COLO668 (cell line): ENCODE measurements at regions not wholly inside any gene's neighbourhood (a gene's known extent, or its start where the extent isn't known, plus 50 kb on each side); places are given as distances from the start of the nearest gene placed in this dataset.
A peak's percentile ranks its signal among the peaks of the same experiment; 100 is the strongest.
"Not testable (repeated sequence)": the region's sequence is repeated elsewhere in the genome, so short reads cannot be mapped to it uniquely, and the experiment has no call there.

Experiments
- DNase-seq: peaks from one replicate; lab custom pipeline; 2025; ENCODE audit not compliant: unreplicated experiment; lab: John Stamatoyannopoulos, UW

DNA sequence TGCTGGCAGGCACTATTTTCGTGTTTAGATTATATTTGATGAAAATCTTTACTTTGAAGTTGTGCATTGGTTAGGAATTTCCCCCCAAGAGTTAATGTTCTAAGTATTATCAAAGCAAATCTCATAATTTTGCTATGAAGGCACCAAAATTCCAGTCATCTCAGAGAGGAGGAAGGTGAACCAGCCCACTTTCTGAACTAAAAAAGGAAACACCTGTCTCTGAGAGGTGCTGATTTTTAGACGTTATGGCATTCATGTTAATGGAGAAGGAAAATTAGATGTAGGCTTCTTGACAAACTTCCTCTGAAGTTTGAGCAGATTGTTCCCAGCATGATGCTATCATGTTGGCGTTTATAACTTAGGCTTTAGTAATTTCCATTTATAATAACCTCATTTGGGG is 432.9 kb upstream of the ACTBL2 start:
- no peak for DNase-seq

DNA sequence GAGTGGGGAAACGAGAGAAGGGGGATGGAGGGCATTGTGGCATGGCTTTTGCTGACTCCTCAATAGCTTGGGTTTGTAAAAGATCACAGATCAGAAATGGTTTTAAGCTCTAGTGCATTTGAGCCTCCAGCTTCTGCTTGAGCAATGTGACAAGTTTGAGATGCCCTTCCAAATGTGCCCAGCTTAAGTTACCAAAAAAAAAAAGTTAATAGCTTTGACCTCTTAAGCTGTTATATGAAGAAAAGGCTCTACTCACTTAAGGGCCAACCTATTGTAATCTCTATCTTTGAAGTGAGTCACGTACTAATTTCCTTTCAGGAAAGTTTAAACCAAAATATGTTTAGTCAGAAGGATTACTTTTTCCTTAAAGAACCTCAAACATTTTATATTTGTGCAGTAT is 428.8 kb upstream of the ACTBL2 start:
- no peak for DNase-seq

DNA sequence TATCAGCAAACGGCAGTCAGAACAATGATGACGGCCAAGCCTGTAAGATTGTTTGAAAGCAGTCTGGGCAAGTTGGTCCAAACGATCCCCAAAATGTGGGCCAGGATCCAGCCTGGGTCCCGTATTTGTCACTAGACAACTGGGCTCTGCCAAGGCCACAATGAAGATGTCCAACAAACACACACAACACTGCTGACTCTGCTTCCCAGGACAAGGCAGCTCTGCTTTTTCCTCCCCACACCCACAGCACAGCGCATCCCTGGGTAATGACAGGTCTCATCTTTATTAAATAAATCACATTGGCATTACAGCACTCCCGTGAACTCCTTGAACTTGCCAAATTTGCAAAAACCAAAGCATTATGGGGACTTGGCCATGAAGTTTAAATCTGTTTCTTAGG is 424.1 kb upstream of the ACTBL2 start:
- DNase-seq, result no peak

DNA sequence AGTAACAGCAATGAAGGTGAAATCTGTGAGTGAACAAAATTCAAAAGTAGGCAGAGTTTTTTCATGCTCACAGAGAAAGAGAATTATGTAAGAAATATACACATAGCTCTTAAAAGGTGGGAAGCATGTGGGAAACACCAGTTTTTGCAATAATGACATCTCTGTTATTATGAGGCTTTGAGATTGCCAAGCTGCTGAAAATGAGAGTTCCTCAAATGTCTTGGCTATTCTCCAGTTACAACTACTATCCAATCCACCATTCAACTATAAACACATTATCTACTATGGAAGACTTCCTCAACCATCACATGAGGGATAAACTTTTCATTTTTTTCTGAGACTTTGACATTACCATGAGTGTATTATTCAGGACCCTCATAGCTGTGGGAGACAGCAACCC is 420.8 kb upstream of the ACTBL2 start:
- no peak for DNase-seq

DNA sequence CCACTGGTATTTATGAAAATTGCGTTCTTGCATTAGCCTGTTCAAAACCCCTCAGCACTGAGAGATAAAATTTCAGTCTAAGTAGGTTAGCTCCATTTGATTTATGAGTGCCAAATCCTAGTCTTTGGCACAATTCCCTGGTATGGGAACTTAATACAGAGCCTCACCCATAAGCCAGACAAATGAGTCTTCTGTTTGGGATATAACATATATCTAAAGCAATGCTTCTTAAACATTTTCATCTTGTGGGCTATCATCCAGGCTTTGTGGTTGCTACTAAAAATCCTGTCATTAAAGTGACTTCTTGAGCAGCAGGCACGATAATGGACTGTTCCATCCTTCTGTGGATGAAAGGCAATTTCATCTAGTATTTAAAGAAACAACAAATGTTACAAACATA is 419.5 kb upstream of the ACTBL2 start:
- DNase-seq, result no peak

DNA sequence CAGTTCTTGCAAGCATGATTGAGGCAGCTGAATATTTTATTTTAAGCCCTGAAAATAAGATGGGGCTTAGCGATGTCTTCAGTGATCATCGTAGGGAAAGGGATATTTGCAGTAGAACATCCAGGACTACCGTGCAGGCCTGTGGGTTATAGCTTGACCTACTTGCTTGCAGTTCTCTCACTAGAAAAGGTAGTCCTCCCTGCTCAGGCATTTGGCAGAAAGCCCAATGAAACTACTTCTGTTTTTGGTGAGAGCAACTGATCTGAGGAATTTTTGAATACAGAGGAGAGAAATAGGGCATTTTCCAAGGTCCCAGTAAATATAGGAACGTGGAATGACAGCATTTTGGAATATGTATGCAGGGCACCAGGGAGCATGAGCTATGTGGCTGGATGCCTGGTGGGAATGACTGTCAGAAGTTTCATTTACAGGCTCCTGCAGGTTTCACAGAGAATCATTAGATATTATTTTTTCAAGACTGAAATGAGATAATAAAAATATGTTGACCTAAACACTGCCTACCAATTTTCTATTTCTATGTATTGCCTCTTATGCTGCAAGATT is 417.9 kb upstream of the ACTBL2 start:
- DNase-seq, result no peak

DNA sequence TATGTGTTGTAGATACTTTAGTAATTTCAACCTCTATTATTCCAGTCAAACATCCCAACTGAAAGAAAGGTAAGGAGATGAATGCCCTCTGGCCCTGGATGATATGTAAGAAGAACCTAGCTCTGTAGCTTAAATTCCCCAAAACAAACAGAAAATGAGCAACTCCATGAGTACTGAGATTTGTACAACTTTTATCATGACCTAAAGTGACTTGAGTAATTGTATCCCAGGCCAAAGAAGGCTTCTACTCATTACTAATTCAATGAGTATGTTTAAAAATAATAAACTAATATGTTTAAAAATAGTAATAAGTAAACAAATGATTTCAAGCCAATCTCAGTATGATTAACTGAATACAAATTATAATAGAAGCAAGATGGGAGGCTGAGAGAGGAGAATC is 414.0 kb upstream of the ACTBL2 start:
- no peak for DNase-seq

DNA sequence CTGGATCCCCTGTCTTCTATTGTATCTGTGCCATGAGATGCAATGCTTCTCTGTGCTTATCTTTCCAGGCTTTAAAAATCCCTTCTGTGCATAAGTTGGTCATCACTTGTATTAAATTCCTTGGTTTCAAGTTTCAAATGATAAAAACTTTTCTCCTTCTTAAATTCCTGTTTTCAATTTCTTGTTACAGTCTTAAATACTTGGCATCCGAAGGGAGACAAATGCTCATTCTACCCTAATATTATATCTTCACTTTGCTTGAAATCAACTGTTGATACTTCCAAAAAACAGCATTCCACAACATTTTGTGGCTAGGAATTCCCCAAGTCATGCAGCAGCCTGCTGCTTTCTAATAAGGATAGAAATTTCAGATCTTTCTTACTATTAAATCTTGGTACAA is 413.2 kb upstream of the ACTBL2 start:
- no peak for DNase-seq

DNA sequence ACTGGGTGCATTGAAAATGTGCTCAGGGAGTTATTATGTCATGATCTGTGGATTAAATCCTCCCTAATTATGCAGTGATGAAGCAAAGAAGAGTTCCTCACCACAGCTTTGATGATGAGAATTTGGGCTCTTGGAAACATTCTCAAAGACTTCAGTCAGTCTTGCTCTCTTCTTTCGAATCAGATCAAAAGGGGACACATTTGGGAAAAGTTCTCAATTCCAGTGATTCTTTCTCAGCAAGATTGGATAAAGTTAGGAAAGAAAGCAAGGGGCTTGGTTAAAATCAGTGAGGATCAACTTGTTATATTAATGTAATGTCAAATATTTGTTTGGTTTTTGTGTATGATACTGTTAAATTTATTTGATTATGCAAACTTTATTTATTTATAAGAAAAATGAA is 411.3 kb upstream of the ACTBL2 start:
- no peak for DNase-seq

DNA sequence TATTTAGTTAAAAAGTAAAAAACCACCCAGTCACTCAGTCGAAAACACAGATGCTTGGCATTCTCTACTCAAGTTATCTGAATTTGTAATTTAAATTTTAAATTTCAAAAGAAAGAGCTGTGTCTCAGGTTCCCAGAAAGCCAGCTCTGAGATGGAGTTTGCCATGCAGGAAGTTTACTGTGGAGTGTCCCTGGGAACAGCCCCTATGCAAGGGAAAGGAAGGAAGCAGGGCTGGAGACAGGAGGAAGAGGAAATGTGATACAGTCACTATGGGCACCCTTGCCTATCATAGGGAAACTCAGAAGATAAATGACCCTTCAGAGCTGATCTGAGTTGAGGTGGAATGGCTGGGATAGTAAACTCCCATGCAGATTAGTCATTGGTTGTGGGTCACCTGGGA is 408.8 kb upstream of the ACTBL2 start:
- no peak for DNase-seq

DNA sequence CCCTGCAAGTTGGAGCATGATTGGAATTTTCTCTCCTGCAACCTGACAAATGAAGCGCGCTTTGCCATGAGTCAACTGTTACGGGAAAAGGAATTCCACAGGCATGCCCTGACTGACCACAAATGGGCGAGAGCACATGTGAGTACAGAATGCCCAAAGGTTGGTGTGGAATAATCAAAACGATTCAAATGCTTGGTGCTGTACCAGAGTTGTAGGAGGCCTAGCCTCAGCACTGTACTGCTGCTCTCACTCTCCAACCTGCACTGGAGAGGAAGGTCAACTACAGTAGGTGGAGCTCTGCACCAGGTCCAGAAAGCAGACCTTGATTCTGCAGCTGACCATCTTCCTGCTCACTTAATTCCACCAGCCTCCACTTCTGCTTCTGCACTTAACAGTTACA is 406.9 kb upstream of the ACTBL2 start:
- DNase-seq, result no peak

DNA sequence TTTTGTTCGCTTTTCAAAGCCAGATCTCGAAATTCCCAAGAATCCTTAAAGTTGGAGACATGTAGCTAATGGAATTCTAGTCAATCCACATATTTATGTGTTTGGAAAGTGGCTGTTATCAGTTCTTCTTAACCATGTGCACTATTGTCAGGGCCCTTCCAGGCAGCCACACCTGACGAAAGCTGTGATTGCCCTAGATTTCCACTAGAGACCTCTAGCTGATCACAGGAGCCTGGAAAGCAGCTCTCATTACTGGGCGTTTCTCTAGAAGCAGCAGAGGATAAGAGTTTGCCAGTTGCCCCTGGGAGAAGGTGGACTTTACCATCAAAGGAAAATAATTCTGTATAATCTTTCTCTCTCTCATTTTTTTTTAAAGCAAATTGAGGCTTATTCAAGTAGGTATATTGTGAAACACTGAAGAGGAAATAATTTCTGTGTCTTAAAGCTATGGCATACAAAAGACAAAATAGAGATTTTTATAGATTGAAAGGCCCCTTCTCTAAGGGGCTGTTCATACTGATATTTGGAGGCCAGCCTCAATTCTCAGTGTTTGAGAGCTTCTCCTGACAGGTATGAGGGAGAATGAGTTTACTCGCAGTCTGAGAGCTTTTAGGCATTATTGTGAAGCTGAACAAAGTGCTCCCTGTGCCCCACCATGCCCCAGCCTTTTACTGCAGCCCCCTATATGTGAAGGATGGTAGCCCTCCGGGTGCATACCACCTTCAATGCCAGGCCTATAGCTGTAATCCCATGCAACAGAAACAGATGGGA is 405.4 kb upstream of the ACTBL2 start:
- peak; percentile 0 for DNase-seq

DNA sequence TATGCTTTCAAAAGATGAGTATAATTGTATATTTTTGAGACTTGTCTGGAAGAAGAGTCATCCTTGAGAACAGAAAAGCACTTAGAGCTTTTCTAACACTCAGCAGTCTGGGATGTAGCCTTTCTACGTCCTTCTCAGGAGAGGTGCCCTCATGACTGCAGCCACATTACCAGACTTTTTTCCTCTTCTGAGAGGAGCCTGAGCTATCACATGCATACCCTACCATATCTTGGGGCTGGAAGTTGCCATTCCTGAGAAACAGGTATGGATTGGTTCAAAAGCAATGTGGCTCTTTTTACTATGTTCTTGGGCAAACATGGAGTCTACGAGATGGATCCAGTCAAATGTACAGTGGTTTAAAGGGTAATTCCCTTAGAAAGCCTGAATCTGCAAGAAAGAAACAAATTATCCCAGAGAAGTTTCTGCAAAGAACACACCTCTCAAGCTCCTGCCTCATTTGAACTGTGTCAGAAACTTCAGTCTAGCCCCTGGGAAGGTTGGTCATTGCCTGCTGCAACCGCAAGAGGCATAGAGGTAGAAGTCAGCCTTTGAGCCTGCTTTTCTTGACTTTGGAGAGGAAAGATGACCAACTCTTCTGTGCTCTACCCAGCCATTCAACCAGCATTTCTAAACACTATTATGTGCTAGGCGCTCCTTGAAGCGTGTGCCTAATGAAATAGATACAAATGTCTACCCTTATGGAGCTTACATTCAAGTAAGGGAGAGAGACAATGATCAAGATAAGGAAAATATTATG is 401.9 kb upstream of the ACTBL2 start:
- no peak for DNase-seq

DNA sequence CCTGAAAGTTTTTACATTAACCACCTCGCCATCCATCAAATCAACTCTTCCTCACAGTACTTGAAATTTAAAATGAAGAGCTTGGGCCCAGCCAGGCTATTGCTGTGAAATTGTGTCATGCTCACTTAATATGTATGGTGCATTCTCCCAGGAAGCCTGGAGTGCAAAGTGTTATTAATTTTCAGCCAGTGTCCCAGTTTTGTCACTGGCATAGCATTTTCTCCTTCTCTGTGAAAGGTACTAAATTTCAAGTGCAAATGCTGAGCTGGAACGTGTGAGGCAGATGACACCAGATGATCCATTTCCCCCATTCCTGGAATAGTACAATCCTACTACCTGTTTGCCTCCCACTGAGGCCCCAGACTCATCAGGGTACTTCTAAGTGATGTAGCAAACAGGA is 397.6 kb upstream of the ACTBL2 start:
- no peak for DNase-seq

DNA sequence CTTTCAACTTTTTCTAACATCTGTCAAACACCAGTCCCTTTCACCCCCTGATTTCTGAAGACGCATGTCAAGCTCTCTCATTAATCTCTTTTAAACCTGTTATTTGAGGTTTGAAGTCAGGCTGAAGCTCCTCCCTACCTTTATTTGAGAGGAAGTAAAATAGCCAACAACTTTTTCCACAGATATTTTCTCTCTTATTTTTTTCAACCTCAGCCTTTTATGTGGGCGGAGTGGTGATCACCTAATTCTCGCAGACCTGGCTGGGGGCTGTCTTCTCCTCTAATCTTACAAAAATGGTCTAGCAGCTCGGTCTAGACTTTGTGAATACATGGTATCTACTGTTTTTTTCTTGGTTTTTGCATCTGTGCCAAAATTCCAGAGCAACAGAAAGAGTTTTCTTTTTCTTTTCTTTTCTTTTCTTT is 395.7 kb upstream of the ACTBL2 start:
- DNase-seq, result no peak

DNA sequence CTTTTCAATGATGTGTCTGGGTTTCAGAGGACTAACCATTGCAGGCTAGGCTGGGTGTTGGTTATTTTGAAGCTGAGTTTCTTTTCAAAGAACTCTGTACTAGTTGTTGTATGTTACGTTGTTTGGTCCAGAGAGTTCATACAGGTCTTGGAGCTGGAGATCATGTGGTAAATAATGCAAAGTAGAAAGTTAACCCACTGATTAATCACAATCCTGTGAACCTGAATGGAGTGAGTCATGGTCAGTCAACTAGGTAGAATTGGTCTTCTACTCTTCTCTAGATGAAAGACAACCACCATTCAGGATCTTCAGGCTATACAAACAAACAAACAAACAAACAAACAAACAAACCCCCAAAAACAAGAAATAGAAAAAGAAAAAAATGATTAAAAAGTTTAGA is 388.9 kb upstream of the ACTBL2 start:
- DNase-seq, result no peak

DNA sequence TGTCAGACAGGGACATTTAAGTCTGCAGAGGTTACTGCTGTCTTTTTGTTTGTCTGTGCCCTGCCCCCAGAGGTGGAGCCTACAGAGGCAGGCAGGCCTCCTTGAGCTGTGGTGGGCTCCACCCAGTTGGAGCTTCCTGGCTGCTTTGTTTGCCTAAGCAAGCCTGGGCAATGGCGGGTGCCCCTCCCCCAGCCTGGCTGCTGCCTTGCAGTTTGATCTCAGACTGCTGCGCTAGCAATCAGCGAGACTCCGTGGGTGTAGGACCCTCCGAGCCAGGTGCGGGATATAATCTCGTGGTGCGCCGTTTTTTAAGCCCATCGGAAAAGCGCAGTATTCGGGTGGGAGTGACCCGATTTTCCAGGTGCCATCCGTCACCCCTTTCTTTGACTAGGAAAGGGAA is 387.7 kb upstream of the ACTBL2 start:
- DNase-seq, result not testable (repeated sequence)

DNA sequence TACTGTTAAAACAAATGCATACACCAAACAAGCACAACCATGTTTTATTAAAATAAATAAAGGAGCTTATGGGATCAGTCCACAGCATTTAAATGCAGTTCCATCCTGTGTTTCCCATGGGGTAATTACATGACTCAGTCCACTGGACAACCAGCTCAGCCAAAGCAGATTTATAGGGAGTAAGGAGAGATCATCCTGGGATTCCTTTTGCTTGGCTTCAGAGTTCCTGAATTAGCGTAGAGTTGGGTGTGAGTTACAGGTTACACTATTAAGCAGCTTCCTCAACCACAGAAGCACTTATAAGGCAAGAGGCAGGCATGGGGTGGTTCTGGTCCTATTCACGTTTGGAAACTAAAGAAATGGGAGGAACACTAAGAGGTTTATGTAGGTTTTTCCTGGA is 381.1 kb upstream of the ACTBL2 start:
- no peak for DNase-seq

DNA sequence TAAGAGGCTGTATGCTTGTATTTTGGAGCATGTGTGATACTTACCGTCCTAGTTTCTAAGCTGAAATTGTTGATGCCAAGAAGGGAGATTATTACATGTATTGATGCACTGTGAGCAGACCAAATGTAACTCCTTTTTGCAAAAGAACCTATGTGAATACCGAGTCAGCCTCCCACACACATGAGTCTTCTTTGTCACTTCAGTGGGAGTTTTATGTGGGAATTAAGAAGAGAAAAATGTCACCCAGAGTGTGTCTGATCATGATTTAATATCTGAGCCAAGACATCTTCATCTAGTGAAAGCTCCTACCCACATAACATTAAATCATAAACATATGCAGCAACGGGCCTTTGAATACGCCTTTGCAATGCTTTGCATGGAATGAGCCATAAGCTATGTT is 380.3 kb upstream of the ACTBL2 start:
- DNase-seq, result no peak

DNA sequence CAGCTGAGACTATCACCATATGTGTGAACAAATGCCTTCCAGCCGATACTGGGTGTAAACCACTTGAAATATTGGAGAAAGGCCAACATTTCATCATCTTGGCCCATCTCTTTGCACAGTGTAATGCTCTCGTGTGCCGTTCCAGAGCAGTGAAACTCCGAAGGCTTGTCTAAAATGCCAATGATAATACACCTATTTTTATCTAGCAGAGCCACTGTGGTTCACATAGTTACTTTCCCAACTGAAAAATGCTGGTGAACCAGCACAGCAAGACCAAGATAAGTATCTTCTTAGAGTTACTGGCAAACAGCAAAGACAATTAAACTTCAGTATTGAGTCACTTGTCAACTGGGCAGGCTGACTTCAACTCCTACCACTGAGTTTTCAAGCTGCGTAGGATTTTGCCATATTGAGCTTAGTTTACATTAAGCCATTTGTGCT is 379.9 kb upstream of the ACTBL2 start:
- no peak for DNase-seq

DNA sequence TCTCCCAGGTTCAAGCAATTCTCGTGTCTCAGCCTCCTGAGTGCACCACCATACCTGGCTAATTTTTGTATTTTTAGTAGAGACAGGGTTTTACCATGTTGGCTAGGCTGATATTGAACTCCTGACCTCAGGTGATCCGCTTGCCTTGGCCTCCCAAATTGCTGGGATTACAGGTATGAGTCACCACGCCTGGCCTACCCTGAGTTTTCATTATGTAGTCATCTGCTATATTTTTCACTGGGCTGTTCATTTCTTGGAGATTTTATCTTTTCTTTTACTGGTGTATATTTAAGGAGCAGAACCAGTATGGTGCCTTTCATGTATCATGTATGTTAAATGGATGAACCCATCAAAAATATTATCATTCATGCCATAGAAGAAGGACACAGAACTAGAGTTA is 377.0 kb upstream of the ACTBL2 start:
- no peak for DNase-seq

DNA sequence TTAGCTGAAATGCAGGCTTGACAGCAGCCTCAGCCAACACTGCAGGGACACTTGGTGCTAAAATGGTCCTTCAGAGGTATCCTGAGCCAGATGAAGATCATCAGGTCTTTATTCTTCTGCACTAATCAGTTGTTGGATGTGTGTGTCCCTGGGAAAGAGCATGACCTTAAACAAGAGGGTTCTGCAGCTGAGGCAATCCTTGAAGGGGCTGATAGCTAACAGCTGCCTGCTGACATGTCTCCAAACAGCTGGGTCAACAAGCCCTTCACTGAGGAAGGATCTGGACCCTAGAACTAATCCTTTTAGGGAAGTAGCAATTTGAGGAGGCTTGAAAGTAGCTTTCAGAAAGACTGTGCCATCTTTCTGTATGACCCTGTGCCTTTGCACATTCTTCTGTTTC is 376.3 kb upstream of the ACTBL2 start:
- DNase-seq, result no peak
